HG03025 (cell line): ENCODE measurements at regions not wholly inside any gene's neighbourhood (a gene's known extent, or its start where the extent isn't known, plus 50 kb on each side); places are given as distances from the start of the nearest gene placed in this dataset.
"Not testable (repeated sequence)": the region's sequence is repeated elsewhere in the genome, so short reads cannot be mapped to it uniquely, and the experiment has no call there.

Experiments
- ATAC-seq: cut with Tn5 transposase; IDR thresholded peaks from one replicate; pipeline ENCODE4 v1.9.1; 2021; ENCODE audit warnings: mild to moderate bottlenecking, moderate library complexity; ENCODE audit not compliant: unreplicated experiment, low FRiP score

GRCh38 chr6:125585470-125585869 is 164.0 kb upstream of the HEY2 start:
- no peak for ATAC-seq

GRCh38 chr6:125586074-125586473 is 163.4 kb upstream of the HEY2 start:
- ATAC-seq = no peak

GRCh38 chr6:125586605-125587004 is 162.8 kb upstream of the HEY2 start:
- no peak for ATAC-seq

GRCh38 chr6:125587666-125588632 is 161.5 kb upstream of the HEY2 start:
- ATAC-seq = no peak

- ATAC-seq = not testable (repeated sequence)
Observed at GRCh38 chr6:125591796-125592195, 157.6 kb upstream of the HEY2 start.

GRCh38 chr6:125593746-125594145 is 155.7 kb upstream of the HEY2 start:
- no peak for ATAC-seq

- no peak for ATAC-seq
Observed at GRCh38 chr6:125596020-125596419, 153.4 kb upstream of the HEY2 start.

- no peak for ATAC-seq
Observed at GRCh38 chr6:125597411-125598253, 151.8 kb upstream of the HEY2 start.

- ATAC-seq = no peak
Observed at GRCh38 chr6:125598422-125598821, 151.0 kb upstream of the HEY2 start.

- no peak for ATAC-seq
Observed at GRCh38 chr6:125604257-125604656, 145.2 kb upstream of the HEY2 start.

GRCh38 chr6:125611573-125612344 is 137.7 kb upstream of the HEY2 start:
- ATAC-seq = no peak

- ATAC-seq = no peak
Observed at GRCh38 chr6:125612345-125612846, 137.0 kb upstream of the HEY2 start.

- ATAC-seq = no peak
Observed at GRCh38 chr6:125618629-125619028, 130.8 kb upstream of the HEY2 start.

- ATAC-seq = no peak
Observed at GRCh38 chr6:125623085-125623484, 126.3 kb upstream of the HEY2 start.

GRCh38 chr6:125631165-125631564 is 118.3 kb upstream of the HEY2 start:
- ATAC-seq = no peak

GRCh38 chr6:125636011-125636410 is 113.4 kb upstream of the HEY2 start:
- not testable (repeated sequence) for ATAC-seq

GRCh38 chr6:125636671-125637070 is 112.8 kb upstream of the HEY2 start:
- ATAC-seq = no peak

GRCh38 chr6:125637207-125637606 is 112.2 kb upstream of the HEY2 start:
- ATAC-seq = no peak

GRCh38 chr6:125639466-125640020 is 109.9 kb upstream of the HEY2 start:
- ATAC-seq = no peak
